BE2C (cell line): ENCODE measurements at regions not wholly inside any gene's neighbourhood (a gene's known extent, or its start where the extent isn't known, plus 50 kb on each side); places are given as distances from the start of the nearest gene placed in this dataset.

Source experiments
- DNase-seq: peaks from one replicate; pipeline ENCODE4 v3.0.0-alpha.2; 2020
- H3K27me3 ChIP-seq: fragments of 250-450 bp; sonication (Bioruptor Pico); 2 replicates; pipeline ENCODE4 v1.5.1; 2020; ENCODE audit warnings: mild to moderate bottlenecking
- H3K36me3 ChIP-seq: fragments of 250-450 bp; sonication (Bioruptor Pico); 2 replicates; pipeline ENCODE4 v1.5.1; 2020; ENCODE audit warnings: mild to moderate bottlenecking
- H3K4me1 ChIP-seq: fragments of 250-450 bp; sonication (Bioruptor Pico); 2 replicates; pipeline ENCODE4 v1.5.1; 2020
- H3K4me3 ChIP-seq: 2 replicates; pipeline ENCODE4 v1.5.1; 2011; ENCODE audit warnings: low read depth, low read length
- H3K9me3 ChIP-seq: fragments of 250-450 bp; sonication (Bioruptor Pico); 2 replicates; pipeline ENCODE4 v1.5.1; 2020
- CTCF ChIP-seq: IDR thresholded peaks from 2 replicates; pipeline ENCODE4 v1.5.1; 2012; ENCODE audit warnings: mild to moderate bottlenecking, low read depth, low read length

GRCh38 chr2:45280794-45281193 is 271.5 kb upstream of the SIX2 start:
- Histone ChIP-seq H3K4me3 (no peak overlapping the region), H3K9me3 (peaks cover 6% of the 10 kb centered on the region), H3K27me3 (no peaks in the 10 kb centered on the region), H3K36me3 (no peaks in the 10 kb centered on the region), H3K4me1 (peaks cover 3% of the 10 kb centered on the region)
- no peak for DNase-seq
- TF ChIP-seq CTCF: no peak

GRCh38 chr2:45279356-45279755 is 270.1 kb upstream of the SIX2 start:
- no peak for DNase-seq
- H3K9me3 ChIP-seq: no peaks in the 10 kb centered on the region
- no peak for TF ChIP-seq CTCF
- H3K27me3 ChIP-seq: no peaks in the 10 kb centered on the region
- no peaks in the 10 kb centered on the region for H3K36me3 ChIP-seq
- no peak overlapping the region for H3K4me3 ChIP-seq
- no peaks in the 10 kb centered on the region; the same call in 1 of the 2 replicates for H3K4me1 ChIP-seq

- Histone ChIP-seq H3K36me3 (no peaks in the 10 kb centered on the region), H3K9me3 (no peaks in the 10 kb centered on the region), H3K4me1 (no peaks in the 10 kb centered on the region; the same call in 1 of the 2 replicates), H3K4me3 (no peak overlapping the region), H3K27me3 (no peaks in the 10 kb centered on the region)
- no peak for DNase-seq
- TF ChIP-seq CTCF: no peak
These were observed 269.3 kb upstream of the SIX2 start for GRCh38 chr2:45278365-45279078.

- no peak overlapping the region for H3K4me3 ChIP-seq
- DNase-seq: no peak
- no peaks in the 10 kb centered on the region for H3K27me3 ChIP-seq
- TF ChIP-seq CTCF: no peak
- no peaks in the 10 kb centered on the region for H3K9me3 ChIP-seq
- H3K36me3 ChIP-seq: no peaks in the 10 kb centered on the region
- no peaks in the 10 kb centered on the region; the same call in 1 of the 2 replicates for H3K4me1 ChIP-seq
These were observed 267.7 kb upstream of the SIX2 start for GRCh38 chr2:45276914-45277313.

- Histone ChIP-seq H3K4me3 (no peak overlapping the region), H3K27me3 (no peaks in the 10 kb centered on the region), H3K36me3 (no peaks in the 10 kb centered on the region), H3K4me1 (no peaks in the 10 kb centered on the region; the same call in 1 of the 2 replicates), H3K9me3 (no peaks in the 10 kb centered on the region)
- TF ChIP-seq CTCF: no peak
- no peak for DNase-seq
These were observed 266.6 kb upstream of the SIX2 start for GRCh38 chr2:45275806-45276205.

- Histone ChIP-seq H3K9me3 (no peaks in the 10 kb centered on the region), H3K27me3 (no peaks in the 10 kb centered on the region), H3K36me3 (no peaks in the 10 kb centered on the region), H3K4me3 (no peak overlapping the region), H3K4me1 (no peaks in the 10 kb centered on the region; the same call in 1 of the 2 replicates)
- TF ChIP-seq CTCF: no peak
- no peak for DNase-seq
These were observed 266.1 kb upstream of the SIX2 start for GRCh38 chr2:45275242-45275805.
